ENCODE measurements at regions not wholly inside any gene's neighbourhood (a gene's known extent, or its start where the extent isn't known, plus 50 kb on each side); places are given as distances from the start of the nearest gene placed in this dataset.

DNA sequence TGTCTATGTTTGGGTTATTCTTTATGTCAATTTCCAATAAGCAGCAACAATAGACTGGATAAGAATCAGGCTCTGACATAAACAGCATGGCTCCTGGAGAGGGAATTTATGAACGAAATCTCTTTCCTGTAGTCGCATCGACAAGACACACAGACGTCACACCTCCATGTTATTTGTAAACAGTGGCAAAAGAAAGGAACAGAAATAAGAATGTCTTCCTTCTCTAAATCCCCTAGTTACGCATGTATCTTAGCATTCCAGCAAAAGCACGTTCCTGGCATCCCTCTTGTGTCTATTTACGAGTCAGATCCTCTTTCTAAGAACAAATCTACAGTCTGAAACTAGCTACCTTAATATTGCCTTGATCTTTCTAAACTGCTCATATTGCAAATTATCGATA lies 559.1 kb upstream of the JAG1 start:
- Histone ChIP-seq H3K4me1 (peaks cover 0 to 41% (median 11%) of the 10 kb centered on the region in 4 donors), H3K4me3 (no peak overlapping the region), H3K27ac (no peak overlapping the region), H3K9me3 (no peaks in the 10 kb centered on the region), H3K27me3 (no peaks in the 10 kb centered on the region), H3K36me3 (no peaks in the 10 kb centered on the region)
- intact Hi-C loops (cut with DNase I; ENCODE audit: low total_unique reads), result no loop called here
- DNase-seq, result no peak
- TF ChIP-seq, protein P1, sequence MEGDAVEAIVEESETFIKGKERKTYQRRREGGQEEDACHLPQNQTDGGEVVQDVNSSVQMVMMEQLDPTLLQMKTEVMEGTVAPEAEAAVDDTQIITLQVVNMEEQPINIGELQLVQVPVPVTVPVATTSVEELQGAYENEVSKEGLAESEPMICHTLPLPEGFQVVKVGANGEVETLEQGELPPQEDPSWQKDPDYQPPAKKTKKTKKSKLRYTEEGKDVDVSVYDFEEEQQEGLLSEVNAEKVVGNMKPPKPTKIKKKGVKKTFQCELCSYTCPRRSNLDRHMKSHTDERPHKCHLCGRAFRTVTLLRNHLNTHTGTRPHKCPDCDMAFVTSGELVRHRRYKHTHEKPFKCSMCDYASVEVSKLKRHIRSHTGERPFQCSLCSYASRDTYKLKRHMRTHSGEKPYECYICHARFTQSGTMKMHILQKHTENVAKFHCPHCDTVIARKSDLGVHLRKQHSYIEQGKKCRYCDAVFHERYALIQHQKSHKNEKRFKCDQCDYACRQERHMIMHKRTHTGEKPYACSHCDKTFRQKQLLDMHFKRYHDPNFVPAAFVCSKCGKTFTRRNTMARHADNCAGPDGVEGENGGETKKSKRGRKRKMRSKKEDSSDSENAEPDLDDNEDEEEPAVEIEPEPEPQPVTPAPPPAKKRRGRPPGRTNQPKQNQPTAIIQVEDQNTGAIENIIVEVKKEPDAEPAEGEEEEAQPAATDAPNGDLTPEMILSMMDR (IDR thresholded peaks at IDR 0.05), result no peak

DNA sequence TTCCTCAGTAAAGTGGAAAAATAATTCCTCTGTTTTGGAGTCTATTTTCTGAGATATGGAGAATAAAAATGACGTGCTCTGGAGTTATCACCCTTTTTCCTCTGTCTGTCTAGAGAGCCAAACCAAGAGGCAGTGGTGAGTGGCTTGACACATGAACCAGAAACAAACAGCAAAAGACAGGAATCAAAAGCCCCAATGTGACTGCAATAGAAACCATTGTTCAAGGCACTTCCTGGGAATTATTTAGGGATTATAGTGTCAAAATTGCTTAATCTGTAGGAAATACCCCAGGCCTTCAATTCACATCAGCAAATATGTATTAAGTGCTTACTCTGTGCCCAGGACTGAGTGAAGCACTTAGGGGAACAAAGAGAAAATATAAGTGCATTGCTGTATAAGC lies 560.4 kb upstream of the JAG1 start:
- Histone ChIP-seq H3K9me3 (no peaks in the 10 kb centered on the region), H3K27me3 (no peaks in the 10 kb centered on the region), H3K27ac (peak overlapping the region; percentile 73 to 78), H3K36me3 (no peaks in the 10 kb centered on the region), H3K4me3 (no peak overlapping the region), H3K4me1 (peaks cover 0 to 32% (median 10%) of the 10 kb centered on the region in 4 donors)
- intact Hi-C loops (cut with DNase I; ENCODE audit: low total_unique reads), result no loop called here
- TF ChIP-seq, protein P1 (IDR thresholded peaks at IDR 0.05), result no peak
- DNase-seq, result no peak

DNA sequence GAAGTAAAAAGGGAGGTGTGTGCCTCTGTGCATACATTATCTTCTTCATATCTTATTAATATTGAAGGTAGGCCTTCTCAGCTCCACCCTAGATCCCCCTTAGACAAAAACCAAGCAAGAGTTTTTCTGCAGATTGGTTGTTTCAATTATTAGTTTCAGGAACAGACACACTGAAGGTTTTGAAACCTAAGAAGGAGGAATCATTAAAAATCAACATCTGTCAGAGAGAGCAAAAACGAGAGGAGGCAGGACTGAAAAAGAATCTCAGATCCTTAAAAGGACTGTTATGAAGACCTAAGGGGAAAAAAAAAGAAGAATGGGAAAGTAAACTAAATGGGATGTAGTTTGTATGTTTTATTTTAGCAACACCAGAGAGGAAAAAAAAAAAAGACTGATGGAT lies 560.8 kb upstream of the JAG1 start:
- DNase-seq, result no peak
- Histone ChIP-seq H3K36me3 (no peaks in the 10 kb centered on the region), H3K27ac (peak overlapping the region; percentile 73 to 78), H3K4me3 (no peak overlapping the region), H3K27me3 (no peaks in the 10 kb centered on the region), H3K9me3 (no peaks in the 10 kb centered on the region), H3K4me1 (peaks cover 0 to 27% (median 9%) of the 10 kb centered on the region in 4 donors)
- TF ChIP-seq, protein P1 (IDR thresholded peaks at IDR 0.05), result no peak
- intact Hi-C loops (cut with DNase I; ENCODE audit: low total_unique reads), result no loop called here

DNA sequence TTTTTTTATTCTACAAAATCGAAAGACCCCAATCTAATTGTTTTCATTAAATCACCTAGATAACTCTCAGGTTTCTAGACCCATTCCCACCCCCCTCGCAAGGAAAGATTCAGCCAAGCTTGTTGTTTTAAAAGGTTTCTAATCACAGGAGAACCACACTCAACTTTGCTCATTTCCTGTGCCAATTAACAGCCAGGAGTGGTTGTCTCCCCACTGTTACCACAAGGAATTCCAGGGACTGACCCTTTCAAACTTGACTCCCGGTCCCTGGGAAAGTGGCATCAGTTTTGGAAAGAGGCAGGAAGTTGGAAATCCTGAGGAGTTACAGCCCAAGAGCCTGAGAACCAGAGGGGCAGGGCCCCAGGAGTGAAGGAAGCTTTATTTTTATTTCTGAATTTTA lies 561.3 kb upstream of the JAG1 start:
- peaks cover 0 to 23% (median 6%) of the 10 kb centered on the region in 4 donors for H3K4me1 ChIP-seq
- intact Hi-C loops (cut with DNase I; ENCODE audit: low total_unique reads), result no loop called here
- TF ChIP-seq, protein P1 (IDR thresholded peaks at IDR 0.05), result no peak
- H3K27ac ChIP-seq, result peak overlapping the region; percentile 73 to 78
- H3K27me3 ChIP-seq, result no peaks in the 10 kb centered on the region
- no peaks in the 10 kb centered on the region for H3K36me3 ChIP-seq
- no peaks in the 10 kb centered on the region for H3K9me3 ChIP-seq
- DNase-seq, result no peak
- no peak overlapping the region for H3K4me3 ChIP-seq

DNA sequence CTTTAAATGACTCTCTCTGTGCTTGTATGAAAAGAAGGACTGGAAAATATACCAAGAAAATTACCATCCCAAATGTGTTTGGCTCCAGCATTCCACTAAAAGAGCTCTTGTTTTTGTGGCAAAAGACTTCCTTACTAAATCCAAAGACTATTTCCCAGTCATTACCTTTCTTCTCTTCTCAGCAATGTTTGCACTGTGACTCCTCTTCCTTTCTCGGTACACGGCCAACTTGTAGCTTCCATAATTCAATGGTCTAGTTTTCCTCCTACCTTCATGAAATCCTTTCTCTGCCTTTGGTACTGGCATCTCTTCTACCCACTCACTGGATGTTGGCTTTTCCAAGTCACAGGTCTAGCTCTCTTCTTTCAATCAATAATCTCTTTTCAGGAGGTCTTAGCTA lies 568.5 kb upstream of the JAG1 start:
- Histone ChIP-seq H3K27ac (no peak overlapping the region), H3K27me3 (no peaks in the 10 kb centered on the region), H3K4me1 (no peaks in the 10 kb centered on the region), H3K36me3 (no peaks in the 10 kb centered on the region), H3K9me3 (no peaks in the 10 kb centered on the region), H3K4me3 (no peak overlapping the region)
- TF ChIP-seq, protein P1 (IDR thresholded peaks at IDR 0.05), result no peak
- DNase-seq, result no peak
- intact Hi-C loops (cut with DNase I; ENCODE audit: low total_unique reads), result no loop called here

DNA sequence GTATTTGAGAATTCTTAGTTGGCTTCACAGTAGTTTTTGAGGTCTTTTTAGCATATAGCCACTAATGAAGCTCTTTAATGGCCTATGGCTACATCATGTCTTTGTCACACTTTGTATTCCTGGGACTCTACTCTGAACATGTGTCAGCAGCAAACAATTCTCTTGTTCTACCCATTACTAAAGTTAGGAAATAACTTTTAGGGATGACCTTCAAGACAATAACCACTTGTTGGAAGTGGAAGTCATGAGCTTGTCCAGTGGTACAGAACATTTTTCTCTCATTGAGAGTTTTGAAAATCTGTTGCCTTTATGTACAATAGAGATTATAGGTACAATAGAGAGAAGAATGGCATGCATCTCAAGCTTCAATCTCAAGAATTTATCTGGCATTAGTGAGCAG lies 571.6 kb upstream of the JAG1 start:
- H3K27me3 ChIP-seq, result no peaks in the 10 kb centered on the region
- no peak overlapping the region for H3K4me3 ChIP-seq
- no peaks in the 10 kb centered on the region for H3K4me1 ChIP-seq
- TF ChIP-seq, protein P1 (IDR thresholded peaks at IDR 0.05), result no peak
- DNase-seq, result no peak
- no peak overlapping the region for H3K27ac ChIP-seq
- intact Hi-C loops (cut with DNase I; ENCODE audit: low total_unique reads), result no loop called here
- H3K9me3 ChIP-seq, result no peaks in the 10 kb centered on the region
- H3K36me3 ChIP-seq, result no peaks in the 10 kb centered on the region

All from tibial artery (tissue), 4 donors.